ENCODE measurements at regions not wholly inside any gene's neighbourhood (a gene's known extent, or its start where the extent isn't known, plus 50 kb on each side); places are given as distances from the start of the nearest gene placed in this dataset.
A peak's percentile ranks its signal among the peaks of the same experiment; 100 is the strongest.

GRCh38 chr11:93278976-93279375, 51.6 kb upstream of the DEUP1 start:
- Histone ChIP-seq H3K36me3 (no peaks in the 10 kb centered on the region), H3K4me3 (no peak overlapping the region), H3K27me3 (no peaks in the 10 kb centered on the region), H3K4me1 (ENCODE audit: low read depth) (peaks cover 24% of the 10 kb centered on the region), H3K9me3 (ENCODE audit: low read depth) (no peaks in the 10 kb centered on the region), H3K27ac (no peak overlapping the region)
- TF ChIP-seq CTCF (IDR thresholded peaks at IDR 0.05; ENCODE audit: low read depth, low read length) = no peak
- no peak for DNase-seq (ENCODE audit: low read depth in 1 of 2, low spot score in 1 of 2)

- peak in 1 of 2 donors; percentile 30 for DNase-seq (ENCODE audit: low read depth in 1 of 2, low spot score in 1 of 2)
- Histone ChIP-seq H3K9me3 (ENCODE audit: low read depth) (no peaks in the 10 kb centered on the region), H3K27ac (no peak overlapping the region), H3K4me1 (ENCODE audit: low read depth) (peaks cover 22% of the 10 kb centered on the region), H3K27me3 (no peaks in the 10 kb centered on the region), H3K4me3 (no peak overlapping the region), H3K36me3 (no peaks in the 10 kb centered on the region)
- no peak for TF ChIP-seq CTCF (IDR thresholded peaks at IDR 0.05; ENCODE audit: low read depth, low read length)
Observed at GRCh38 chr11:93279851-93280347, 50.6 kb upstream of the DEUP1 start.
